Spinal cord (tissue), 9 donors: ENCODE measurements at regions not wholly inside any gene's neighbourhood (a gene's known extent, or its start where the extent isn't known, plus 50 kb on each side); places are given as distances from the start of the nearest gene placed in this dataset.

Source experiments
- DNase-seq, 6 donors: peaks; one replicate each; pipeline versions ENCODE4 v3.0.0 to v3.0.0-alpha.2; 2013 to 2015; ENCODE audit warnings: low spot score in 6 of 6, low read depth in 4 of 6
- H3K27ac ChIP-seq: one replicate; pipeline ENCODE4 v1.5.1; 2013; ENCODE audit warnings: low read depth, low read length, control low read depth
- H3K27me3 ChIP-seq: one replicate; pipeline ENCODE4 v1.6.1; 2013; ENCODE audit warnings: low read length; ENCODE audit not compliant: control insufficient read depth, insufficient read depth
- H3K36me3 ChIP-seq: one replicate; pipeline ENCODE4 v1.6.1; 2013; ENCODE audit warnings: low read length; ENCODE audit not compliant: control insufficient read depth, insufficient read depth
- H3K4me1 ChIP-seq: one replicate; pipeline ENCODE4 v1.6.1; 2013; ENCODE audit warnings: low read length; ENCODE audit not compliant: control insufficient read depth, insufficient read depth
- H3K4me3 ChIP-seq: one replicate; pipeline ENCODE4 v1.5.1; 2013; ENCODE audit warnings: low read depth, low read length, control low read depth
- H3K9me3 ChIP-seq: one replicate; pipeline ENCODE4 v1.6.1; 2013; ENCODE audit warnings: low read length; ENCODE audit not compliant: control insufficient read depth, insufficient read depth
- WGBS: methylation state at CpG from one replicate; pipeline ENCODE4 v1.1.5; 2013; ENCODE audit warnings: missing lambda C conversion rate; ENCODE audit not compliant: insufficient coverage; 5-methylcytosine and 5-hydroxymethylcytosine counted together
- donor health status: healthy.

DNA sequence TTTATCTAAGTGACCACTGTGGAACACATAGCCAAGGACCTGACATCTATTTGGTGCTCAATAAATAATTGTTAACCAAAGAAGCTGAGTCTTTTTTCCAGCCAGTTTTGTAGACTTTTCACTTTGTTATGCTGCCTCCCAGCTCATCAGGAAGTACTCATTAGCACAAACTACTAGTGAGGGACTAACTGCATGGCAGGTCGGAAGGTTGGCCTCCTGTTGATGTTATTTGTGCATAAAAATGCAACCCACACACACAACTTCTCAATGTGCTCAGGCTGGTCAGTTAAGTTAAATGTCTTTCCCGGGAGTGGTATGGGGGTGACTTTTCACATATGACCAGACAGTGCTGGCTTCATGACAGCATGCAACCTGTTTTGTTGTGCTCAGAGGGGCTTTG is 263.0 kb upstream of the TOPAZ1 start:
- 0% methylated on average over 1 of the region's 2 CpGs for WGBS
- no peak for DNase-seq
- no peak overlapping the region for H3K4me3 ChIP-seq
- peaks cover 3% of the 10 kb centered on the region for H3K9me3 ChIP-seq
- H3K27me3 ChIP-seq, result peaks cover 2% of the 10 kb centered on the region
- no peak overlapping the region for H3K27ac ChIP-seq
- H3K4me1 ChIP-seq, result no peaks in the 10 kb centered on the region
- no peaks in the 10 kb centered on the region for H3K36me3 ChIP-seq

DNA sequence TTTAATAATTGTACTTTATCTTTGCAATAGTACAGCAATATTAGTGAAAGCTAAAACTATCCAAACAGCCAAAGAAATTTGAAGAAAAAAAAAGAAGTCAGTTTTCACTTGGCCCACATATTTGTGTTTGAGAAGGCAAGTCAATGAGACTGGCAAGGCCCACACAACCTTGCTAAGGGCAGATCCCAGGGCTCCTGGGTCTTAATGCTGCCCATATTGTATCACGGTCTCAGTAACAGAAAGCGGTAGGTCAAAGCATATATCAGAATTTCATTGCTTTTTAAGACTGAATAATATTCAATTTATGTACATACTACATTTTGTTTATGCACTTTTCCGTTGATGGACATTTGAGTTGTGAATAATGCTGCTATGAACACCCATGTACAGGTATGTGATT is 262.0 kb upstream of the TOPAZ1 start:
- Histone ChIP-seq H3K4me3 (no peak overlapping the region), H3K9me3 (peaks cover 3% of the 10 kb centered on the region), H3K27me3 (peaks cover 2% of the 10 kb centered on the region), H3K36me3 (no peaks in the 10 kb centered on the region), H3K27ac (no peak overlapping the region), H3K4me1 (no peaks in the 10 kb centered on the region)
- no CpG with 5 or more reads among the region's 3 CpGs for WGBS
- DNase-seq, result no peak

DNA sequence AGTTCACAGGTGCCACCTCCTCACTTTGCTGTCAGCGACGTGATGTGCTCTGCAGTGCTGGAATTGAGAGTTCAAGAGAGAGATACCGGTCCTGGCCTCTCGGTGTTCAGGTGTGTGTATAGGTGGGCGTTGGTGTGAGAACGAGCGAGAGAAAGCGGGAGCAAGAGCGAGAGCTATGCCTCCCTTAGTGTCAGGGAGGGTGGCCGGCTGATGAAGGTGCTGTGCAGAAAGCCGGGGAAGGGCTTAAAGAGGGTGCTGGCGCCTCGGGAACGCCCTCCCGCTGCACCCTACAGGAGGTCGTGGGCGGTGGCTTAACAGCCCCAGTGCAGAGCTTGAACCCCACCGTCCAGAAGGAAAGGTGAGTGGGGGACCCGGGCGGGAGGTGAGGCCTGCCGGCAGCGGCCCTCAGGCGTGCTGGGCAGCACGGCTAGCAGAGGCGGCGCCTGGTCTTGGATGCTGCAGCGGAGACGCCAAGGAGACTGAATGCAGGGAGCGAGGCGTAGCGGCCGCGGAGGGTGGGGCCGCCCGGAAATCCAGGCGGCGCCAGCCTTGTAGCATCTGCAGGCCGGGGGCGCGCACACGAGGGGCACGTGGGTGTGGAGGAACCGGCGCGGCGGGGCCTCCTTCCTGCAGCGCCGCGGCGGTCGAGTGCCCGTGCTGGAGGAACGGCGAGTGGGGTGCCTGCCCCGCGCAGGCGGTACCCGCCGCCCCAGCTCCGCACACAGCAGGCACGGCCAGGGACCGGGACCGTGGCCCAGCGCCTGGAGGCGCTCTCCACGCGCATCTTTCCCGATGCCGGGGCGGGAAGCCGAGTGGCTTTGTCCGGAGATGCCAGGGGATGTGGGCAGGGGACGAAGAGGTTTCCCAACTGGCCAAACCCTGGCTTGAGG is 246.8 kb upstream of the TOPAZ1 start:
- Histone ChIP-seq H3K4me3 (peak overlapping the region; percentile 58), H3K27me3 (peaks cover 67% of the 10 kb centered on the region), H3K9me3 (peaks cover 2% of the 10 kb centered on the region), H3K27ac (peak overlapping the region; percentile 40), H3K4me1 (peaks cover 48% of the 10 kb centered on the region), H3K36me3 (no peaks in the 10 kb centered on the region)
- peak in 3 of 6 donors; percentile 65 to 94 (median 84) for DNase-seq
- WGBS, result under 1% methylated on average over 73 of the region's 73 CpGs

DNA sequence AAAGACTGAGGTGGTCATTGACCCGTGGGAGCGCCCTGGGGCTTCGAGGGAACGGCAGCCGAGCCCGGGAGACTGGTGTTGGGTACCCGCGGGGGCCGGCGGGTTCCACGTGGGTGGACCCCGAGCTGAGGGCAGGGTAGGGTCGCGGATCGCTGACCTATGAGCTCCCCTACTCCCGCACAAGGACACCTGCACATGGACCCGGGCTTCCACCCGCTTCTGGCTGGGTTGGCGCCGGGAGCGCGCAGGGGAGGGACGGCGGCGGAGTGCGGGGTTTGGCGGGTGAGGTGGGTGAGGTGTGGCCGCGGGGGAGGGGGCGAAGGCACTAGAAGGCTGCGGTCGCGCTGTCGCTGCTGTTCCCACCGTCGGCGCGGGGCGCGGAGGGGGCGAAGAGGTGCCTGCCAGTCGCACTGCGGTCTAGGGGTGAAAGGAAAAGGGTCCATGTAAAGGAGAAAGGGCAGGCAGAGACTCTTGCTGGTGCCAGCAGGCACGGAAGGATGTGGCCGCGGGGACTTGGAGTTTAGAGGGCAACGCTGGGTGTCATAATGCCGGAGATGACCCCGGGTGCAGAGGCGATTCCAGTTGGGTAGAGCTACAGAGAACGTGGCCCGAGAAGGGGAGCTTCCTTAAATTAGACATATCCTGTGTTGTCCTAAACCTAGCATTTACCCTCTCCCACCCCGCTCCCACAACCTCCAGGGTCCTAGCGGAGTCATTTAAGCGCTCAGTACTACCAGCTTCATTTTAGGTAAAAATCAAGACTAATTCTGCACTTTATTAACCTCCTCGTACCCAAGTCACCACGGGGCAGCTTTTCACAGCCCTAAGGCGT is 245.9 kb upstream of the TOPAZ1 start:
- Histone ChIP-seq H3K36me3 (no peaks in the 10 kb centered on the region), H3K27me3 (peaks cover 71% of the 10 kb centered on the region), H3K4me1 (peaks cover 48% of the 10 kb centered on the region), H3K27ac (no peak overlapping the region), H3K4me3 (peak overlapping the region; percentile 58), H3K9me3 (peaks cover 2% of the 10 kb centered on the region)
- peak in 2 of 6 donors; percentile 39 to 77 for DNase-seq
- under 1% methylated on average over 57 of the region's 58 CpGs for WGBS

DNA sequence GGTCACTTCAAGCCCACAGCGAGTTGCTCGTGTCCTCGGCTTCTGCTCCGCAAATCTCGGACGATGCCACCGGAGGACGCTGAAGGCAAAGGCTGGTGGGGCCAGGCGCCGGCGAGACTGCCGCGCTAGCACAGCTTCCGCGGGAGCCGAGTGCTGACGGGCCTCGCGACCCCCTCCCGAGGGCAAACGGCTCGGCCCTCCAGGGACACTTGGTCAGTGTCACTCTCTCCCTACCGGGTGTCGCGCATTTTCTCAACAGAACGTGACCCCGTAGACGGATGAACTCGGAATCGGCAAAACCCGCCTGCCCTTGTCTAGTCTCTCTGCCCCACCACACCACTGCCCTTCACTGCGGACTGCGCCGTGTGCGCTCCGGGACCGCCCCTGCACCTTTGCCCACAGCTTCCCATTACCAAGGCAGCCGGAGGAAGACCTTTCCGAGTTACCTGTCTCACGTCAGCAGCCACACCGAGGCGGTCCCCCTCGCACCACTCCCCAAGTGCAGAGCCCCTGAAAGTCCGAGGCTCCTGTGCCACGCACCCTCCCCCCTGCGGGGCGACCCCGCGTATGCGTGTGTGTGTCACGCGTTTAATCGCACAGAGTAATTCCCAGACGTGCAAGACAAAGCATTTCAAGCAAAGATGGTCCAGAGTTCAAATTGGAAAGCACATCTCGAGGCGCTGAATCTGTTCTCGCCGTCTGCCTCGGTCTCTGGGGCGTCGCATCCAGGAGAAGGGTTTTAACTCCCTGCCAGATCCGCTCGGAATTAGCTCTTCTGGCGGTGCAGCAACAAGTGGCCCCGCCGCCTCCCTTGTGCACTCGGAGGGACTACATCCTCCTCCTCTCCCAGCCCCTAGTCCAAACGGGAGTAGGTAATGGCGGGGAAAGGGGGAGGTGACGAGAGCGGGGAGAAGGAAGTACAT is 245.0 kb upstream of the TOPAZ1 start:
- H3K9me3 ChIP-seq, result no peaks in the 10 kb centered on the region
- H3K36me3 ChIP-seq, result no peaks in the 10 kb centered on the region
- WGBS, result under 1% methylated on average over 61 of the region's 71 CpGs
- H3K27me3 ChIP-seq, result peaks cover 71% of the 10 kb centered on the region
- peaks cover 48% of the 10 kb centered on the region for H3K4me1 ChIP-seq
- DNase-seq, result peak in 3 of 6 donors; percentile 53 to 86 (median 78)
- H3K27ac ChIP-seq, result no peak overlapping the region
- peak overlapping the region; percentile 58 for H3K4me3 ChIP-seq

DNA sequence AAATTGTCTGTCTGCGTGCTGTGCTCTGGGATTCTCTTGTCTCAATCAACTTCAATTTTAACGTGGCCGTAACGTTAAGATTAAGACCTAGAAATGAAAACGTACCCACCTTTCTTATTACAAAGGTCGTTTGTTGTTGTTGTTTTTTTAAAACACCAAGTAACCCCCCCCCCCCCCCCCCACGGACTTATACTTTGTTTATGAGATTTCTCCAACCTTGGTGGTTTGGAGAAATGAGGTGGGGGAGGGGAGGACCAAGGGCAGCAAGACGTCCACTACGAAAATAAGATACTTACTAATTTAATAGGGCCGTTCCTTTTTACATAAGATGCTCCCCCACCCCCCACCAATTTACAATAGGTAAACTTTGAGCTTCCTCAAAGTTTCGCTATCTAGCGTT is 244.4 kb upstream of the TOPAZ1 start:
- DNase-seq, result no peak
- peaks cover 71% of the 10 kb centered on the region for H3K27me3 ChIP-seq
- WGBS, result 10% methylated on average over 4 of the region's 12 CpGs
- no peaks in the 10 kb centered on the region for H3K36me3 ChIP-seq
- H3K9me3 ChIP-seq, result no peaks in the 10 kb centered on the region
- H3K4me1 ChIP-seq, result peaks cover 48% of the 10 kb centered on the region
- H3K4me3 ChIP-seq, result peak overlapping the region; percentile 58
- H3K27ac ChIP-seq, result no peak overlapping the region

DNA sequence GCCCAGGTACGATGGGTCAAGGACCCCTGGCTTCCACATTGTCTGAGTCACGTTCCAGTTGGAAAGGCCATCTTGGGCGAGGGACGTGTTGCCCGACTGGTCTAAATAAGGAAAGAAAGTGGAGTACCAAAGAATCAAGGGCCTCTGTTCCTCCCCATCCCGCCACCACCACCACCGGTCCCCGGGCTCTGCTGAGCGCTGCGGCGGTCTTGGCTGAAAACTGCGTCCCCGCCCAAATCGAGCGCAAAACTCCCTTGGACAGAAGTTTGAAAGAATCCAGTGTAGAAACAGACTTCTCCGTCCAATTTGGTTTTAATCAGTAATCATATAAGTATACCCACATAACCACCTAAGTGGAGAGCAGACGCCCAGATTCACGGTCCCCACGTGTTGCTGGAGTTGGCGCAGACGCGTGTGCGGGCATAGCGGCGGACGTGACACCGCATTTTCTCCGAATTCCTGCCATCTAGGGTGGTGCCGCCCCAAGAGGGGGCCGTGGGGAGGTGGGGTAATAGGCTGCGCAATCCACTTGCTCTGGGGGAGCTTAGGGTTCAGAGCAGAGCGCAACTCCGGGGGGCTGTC is 243.8 kb upstream of the TOPAZ1 start:
- no peaks in the 10 kb centered on the region for H3K9me3 ChIP-seq
- peaks cover 48% of the 10 kb centered on the region for H3K4me1 ChIP-seq
- peak in 2 of 6 donors; percentile 57 to 75 for DNase-seq
- 2% methylated on average over 27 of the region's 33 CpGs for WGBS
- H3K27me3 ChIP-seq, result peaks cover 69% of the 10 kb centered on the region
- H3K4me3 ChIP-seq, result peak overlapping the region; percentile 58
- no peaks in the 10 kb centered on the region for H3K36me3 ChIP-seq
- H3K27ac ChIP-seq, result peak overlapping the region; percentile 42

DNA sequence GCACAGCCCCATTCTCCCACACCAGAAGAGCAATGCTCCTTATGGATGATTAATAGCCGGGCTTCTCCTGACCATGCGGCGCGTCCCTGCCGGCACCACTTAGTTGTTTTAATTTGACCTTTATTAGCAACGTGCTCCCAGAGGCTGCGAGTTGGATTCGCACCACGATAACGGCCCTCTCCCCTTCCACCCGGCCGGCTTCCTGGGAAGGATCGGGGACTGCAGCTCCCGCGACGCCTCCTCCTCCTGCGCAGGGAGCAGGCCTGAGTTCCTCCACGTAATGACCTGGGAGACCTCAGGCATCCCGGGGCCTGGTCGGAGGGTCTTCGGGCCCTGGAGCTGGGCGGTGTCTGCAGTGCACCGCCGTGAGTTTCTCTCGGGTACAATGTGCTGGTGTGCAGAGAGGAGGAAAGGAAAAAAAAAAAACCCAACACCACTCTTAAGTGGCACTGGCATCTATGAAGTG is 243.3 kb upstream of the TOPAZ1 start:
- Histone ChIP-seq H3K27ac (peak overlapping the region; percentile 42), H3K4me1 (peaks cover 48% of the 10 kb centered on the region), H3K27me3 (peaks cover 65% of the 10 kb centered on the region), H3K4me3 (peak overlapping the region; percentile 58), H3K36me3 (no peaks in the 10 kb centered on the region), H3K9me3 (no peaks in the 10 kb centered on the region)
- under 1% methylated on average over 19 of the region's 25 CpGs for WGBS
- peak in 1 of 6 donors; percentile 57 for DNase-seq
